ENCODE measurements at regions not wholly inside any gene's neighbourhood (a gene's known extent, or its start where the extent isn't known, plus 50 kb on each side); places are given as distances from the start of the nearest gene placed in this dataset.

DNA sequence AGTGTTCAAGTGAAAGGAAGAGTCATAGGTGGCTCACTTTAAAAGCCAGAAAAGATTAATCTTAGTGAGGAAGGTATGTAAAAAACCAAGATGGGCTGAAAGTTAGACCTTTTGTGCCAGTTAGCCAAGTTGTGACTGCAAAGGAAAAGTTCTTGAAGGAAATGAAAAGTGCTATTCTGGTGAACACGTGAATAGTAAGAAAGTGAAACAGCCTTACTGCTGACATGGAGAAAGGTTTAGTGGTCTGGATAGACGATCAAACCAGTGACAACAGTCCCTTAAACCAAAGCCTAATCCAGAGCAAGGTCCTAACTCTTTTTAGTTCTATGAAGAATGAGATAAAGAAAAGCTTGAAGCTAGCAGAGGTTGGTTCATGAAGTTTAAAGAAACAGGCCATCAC lies 106.4 kb downstream of the CTH start (continued):
- no peak for TF ChIP-seq ZNF138 (CRISPR knock-in tag; conservative IDR thresholded peaks at IDR 0.05)
- no peak for TF ChIP-seq ZNF121 (CRISPR knock-in tag; IDR thresholded peaks at IDR 0.05)
- no peak for TF ChIP-seq SMAD3 (CRISPR knock-in tag; IDR thresholded peaks at IDR 0.05; ENCODE audit: borderline replicate concordance)
- no peak for TF ChIP-seq E2F4 (CRISPR knock-in tag; IDR thresholded peaks at IDR 0.05; ENCODE audit: borderline replicate concordance, low read depth)
- no peak for TF ChIP-seq GABPB1 (CRISPR knock-in tag; IDR thresholded peaks at IDR 0.05)
- no peak for TF ChIP-seq FOXJ3 (CRISPR knock-in tag; IDR thresholded peaks at IDR 0.05; ENCODE audit: borderline replicate concordance)
- TF ChIP-seq, protein P1, sequence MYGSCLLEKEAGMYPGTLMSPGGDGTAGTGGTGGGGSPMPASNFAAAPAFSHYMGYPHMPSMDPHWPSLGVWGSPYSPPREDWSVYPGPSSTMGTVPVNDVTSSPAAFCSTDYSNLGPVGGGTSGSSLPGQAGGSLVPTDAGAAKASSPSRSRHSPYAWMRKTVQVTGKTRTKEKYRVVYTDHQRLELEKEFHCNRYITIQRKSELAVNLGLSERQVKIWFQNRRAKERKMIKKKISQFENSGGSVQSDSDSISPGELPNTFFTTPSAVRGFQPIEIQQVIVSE (CRISPR knock-in tag; IDR thresholded peaks at IDR 0.05; ENCODE audit: borderline replicate concordance), result no peak

DNA sequence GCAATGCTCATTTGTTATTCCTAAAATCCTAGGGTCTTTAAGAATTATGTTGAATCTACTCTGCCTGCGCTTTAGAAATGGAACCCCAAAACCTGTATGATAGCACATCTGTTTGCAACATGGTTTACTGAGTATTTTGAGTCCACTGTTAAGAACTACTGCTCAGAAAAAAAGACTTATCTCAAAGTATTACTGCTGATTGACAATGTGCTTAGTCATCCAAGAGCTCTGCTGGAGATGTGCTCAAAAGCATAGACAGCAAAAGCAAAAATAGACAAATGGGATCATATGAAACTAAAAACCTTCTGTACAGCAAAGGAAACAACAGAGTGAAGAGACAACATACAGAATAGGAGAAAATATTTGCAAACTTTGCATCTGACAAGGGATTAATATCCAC lies 107.0 kb downstream of the CTH start:
- ChIA-PET POLR2A (no interaction called here), CTCF (interaction anchor here (0.6 kb wide), 1 partner anchor 1121 kb away, joined by 3 read pairs; no protein-coding TSS in a partner anchor)
- Mint-ChIP-seq H3K4me1 (no peaks in the 10 kb centered on the region), H3K4me3 (no peak overlapping the region), H3K27ac (no peak overlapping the region), H3K27me3 (ENCODE audit: low read depth) (no peaks in the 10 kb centered on the region), H3K9me3 (no peaks in the 10 kb centered on the region), H3K36me3 (no peaks in the 10 kb centered on the region)
- no peak for ATAC-seq
- TF ChIP-seq ZNF121 (CRISPR knock-in tag; IDR thresholded peaks at IDR 0.05), result no peak
- DNase-seq (ENCODE audit: low spot score), result no peak

DNA sequence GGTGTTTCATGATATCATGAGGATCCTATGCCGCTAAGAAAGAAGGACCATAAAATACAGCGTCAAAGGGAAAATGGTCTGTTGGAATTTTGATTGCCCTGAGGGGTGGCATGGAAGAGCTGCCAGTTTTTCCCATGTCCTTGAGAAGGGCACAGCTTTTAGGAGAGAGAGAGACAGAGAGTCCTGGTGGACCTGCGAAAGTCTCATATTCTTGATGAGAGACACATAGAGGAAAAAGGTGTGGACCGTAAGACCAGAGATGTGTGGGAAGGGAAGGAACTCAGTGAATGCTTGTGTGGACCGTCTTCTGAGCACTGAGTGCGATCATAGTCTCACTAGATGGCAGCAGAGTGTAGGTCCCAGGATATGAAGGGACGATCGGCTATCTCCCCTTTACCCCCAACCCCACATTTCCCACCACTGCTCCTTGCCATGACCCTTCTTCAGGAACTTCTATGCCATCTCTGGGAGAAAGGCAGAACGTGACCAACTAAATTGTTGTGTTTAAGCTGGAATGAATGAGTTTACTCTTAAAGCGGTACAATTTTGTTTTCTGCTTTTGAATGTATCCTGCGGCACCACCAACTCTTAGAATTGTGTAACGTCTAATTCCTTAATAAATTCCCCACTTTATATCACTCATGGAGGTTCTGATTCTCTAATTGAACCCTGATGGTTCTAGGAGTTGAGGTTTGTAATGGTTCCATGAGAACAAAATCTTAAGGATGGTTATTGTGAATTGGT lies 117.7 kb downstream of the CTH start:
- CTCF ChIA-PET, result interaction anchor here (1.0 to 4.1 kb wide), 9 partner anchors 16 to 521 kb away, joined by 3 to 42 read pairs (median 5); no protein-coding TSS in a partner anchor

DNA sequence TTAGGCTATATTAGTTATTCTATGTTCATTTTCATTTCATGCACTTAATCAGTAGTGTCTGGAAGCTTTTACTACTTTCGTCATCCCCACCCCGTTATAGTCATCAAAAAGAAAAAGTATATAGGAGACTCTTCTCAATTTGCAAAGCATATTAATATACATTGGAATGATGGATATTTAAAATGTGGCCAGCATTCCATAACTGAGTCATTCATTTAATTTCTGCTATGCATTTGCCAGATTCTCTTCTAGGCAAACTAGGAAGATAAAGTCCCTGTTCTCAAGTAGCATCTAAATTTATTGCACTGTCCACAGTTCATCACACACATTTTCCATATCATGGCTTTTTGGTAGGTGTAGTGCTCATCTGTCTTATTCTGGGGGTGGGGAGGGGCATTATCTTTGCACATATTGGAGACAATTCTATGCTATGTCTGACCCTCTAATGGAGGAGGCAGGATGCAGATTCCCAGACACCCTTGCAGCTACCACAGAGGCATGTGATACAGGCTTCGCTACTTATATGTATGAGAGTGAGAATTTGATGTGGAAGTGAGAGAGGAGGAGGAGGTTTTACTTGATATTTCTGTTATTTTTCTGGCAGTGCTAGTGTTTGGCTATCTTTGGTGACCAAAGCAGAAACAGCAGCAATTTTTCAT lies 125.8 kb downstream of the CTH start:
- Mint-ChIP-seq H3K4me1 (no peaks in the 10 kb centered on the region), H3K36me3 (no peaks in the 10 kb centered on the region), H3K27ac (no peak overlapping the region), H3K4me3 (no peak overlapping the region), H3K27me3 (ENCODE audit: low read depth) (no peaks in the 10 kb centered on the region), H3K9me3 (peaks cover 4% of the 10 kb centered on the region)
- ChIA-PET CTCF (no interaction called here), POLR2A (no interaction called here)
- DNase-seq (ENCODE audit: low spot score) (no peak), ATAC-seq (no peak)
- TF ChIP-seq FOXK1 (CRISPR knock-in tag; IDR thresholded peaks at IDR 0.05) (no peak), NFE2L1 (CRISPR knock-in tag; IDR thresholded peaks at IDR 0.05) (no peak)

More for the DNA sequence above, 117.7 kb downstream of the CTH start:
- POLR2A ChIA-PET, result no interaction called here
- peak; percentile 99 for ATAC-seq
- Mint-ChIP-seq H3K27me3 (ENCODE audit: low read depth) (no peaks in the 10 kb centered on the region), H3K4me3 (no peak overlapping the region), H3K27ac (no peak overlapping the region), H3K9me3 (no peaks in the 10 kb centered on the region), H3K36me3 (no peaks in the 10 kb centered on the region), H3K4me1 (no peaks in the 10 kb centered on the region)
- peak; percentile 53 for DNase-seq (ENCODE audit: low spot score)
- TF ChIP-seq, protein P2, sequence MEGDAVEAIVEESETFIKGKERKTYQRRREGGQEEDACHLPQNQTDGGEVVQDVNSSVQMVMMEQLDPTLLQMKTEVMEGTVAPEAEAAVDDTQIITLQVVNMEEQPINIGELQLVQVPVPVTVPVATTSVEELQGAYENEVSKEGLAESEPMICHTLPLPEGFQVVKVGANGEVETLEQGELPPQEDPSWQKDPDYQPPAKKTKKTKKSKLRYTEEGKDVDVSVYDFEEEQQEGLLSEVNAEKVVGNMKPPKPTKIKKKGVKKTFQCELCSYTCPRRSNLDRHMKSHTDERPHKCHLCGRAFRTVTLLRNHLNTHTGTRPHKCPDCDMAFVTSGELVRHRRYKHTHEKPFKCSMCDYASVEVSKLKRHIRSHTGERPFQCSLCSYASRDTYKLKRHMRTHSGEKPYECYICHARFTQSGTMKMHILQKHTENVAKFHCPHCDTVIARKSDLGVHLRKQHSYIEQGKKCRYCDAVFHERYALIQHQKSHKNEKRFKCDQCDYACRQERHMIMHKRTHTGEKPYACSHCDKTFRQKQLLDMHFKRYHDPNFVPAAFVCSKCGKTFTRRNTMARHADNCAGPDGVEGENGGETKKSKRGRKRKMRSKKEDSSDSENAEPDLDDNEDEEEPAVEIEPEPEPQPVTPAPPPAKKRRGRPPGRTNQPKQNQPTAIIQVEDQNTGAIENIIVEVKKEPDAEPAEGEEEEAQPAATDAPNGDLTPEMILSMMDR (IDR thresholded peaks at IDR 0.05), result peak; percentile 31; the same call in 1 of the 2 replicates
- TF ChIP-seq IRF2 (CRISPR knock-in tag; IDR thresholded peaks at IDR 0.05; ENCODE audit: borderline replicate concordance, low read depth), result no peak

DNA sequence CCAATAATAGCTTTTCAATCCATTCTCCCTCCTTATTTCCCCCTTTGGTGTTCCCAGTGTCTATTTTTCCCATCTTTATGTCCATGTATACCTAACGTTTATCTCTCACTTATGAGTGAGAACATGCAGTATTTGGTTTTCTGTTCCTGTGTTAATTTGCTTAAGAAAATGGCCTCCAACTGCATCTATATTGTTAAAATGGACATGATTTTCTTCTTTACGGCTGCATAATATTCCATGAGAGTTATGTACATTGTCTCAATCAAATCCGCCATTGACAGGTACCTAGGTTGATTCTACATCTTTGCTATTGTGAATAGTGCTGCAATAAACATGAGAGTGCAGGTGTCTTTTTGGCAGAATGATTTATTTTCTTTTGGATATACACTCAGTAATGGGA lies 126.7 kb downstream of the CTH start:
- Mint-ChIP-seq H3K4me1 (no peaks in the 10 kb centered on the region), H3K4me3 (no peak overlapping the region), H3K36me3 (no peaks in the 10 kb centered on the region), H3K9me3 (peaks cover 4% of the 10 kb centered on the region), H3K27ac (no peak overlapping the region), H3K27me3 (ENCODE audit: low read depth) (no peaks in the 10 kb centered on the region)
- ATAC-seq, result no peak
- DNase-seq (ENCODE audit: low spot score), result no peak
- ChIA-PET POLR2A (no interaction called here), CTCF (no interaction called here)
- TF ChIP-seq, protein P3, sequence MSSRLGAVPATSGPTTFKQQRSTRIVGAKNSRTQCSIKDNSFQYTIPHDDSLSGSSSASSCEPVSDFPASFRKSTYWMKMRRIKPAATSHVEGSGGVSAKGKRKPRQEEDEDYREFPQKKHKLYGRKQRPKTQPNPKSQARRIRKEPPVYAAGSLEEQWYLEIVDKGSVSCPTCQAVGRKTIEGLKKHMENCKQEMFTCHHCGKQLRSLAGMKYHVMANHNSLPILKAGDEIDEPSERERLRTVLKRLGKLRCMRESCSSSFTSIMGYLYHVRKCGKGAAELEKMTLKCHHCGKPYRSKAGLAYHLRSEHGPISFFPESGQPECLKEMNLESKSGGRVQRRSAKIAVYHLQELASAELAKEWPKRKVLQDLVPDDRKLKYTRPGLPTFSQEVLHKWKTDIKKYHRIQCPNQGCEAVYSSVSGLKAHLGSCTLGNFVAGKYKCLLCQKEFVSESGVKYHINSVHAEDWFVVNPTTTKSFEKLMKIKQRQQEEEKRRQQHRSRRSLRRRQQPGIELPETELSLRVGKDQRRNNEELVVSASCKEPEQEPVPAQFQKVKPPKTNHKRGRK (CRISPR knock-in tag; IDR thresholded peaks at IDR 0.05; ENCODE audit: borderline replicate concordance), result no peak
- TF ChIP-seq NR2C2 (CRISPR knock-in tag; IDR thresholded peaks at IDR 0.05) (no peak), NFYB (CRISPR knock-in tag; conservative IDR thresholded peaks at IDR 0.05; ENCODE audit: low read depth) (no peak), RELA (CRISPR knock-in tag; IDR thresholded peaks at IDR 0.05; ENCODE audit: borderline replicate concordance) (no peak), CBFB (CRISPR knock-in tag; IDR thresholded peaks at IDR 0.05; ENCODE audit: low read depth) (no peak), TP53 (CRISPR knock-in tag; IDR thresholded peaks at IDR 0.05) (no peak)

Measured in WTC11 (cell line).